ENCODE measurements at regions not wholly inside any gene's neighbourhood (a gene's known extent, or its start where the extent isn't known, plus 50 kb on each side); places are given as distances from the start of the nearest gene placed in this dataset.

- peak; percentile 46 for DNase-seq (ENCODE audit: low read depth)
- TF ChIP-seq CTCF (IDR thresholded peaks at IDR 0.05; ENCODE audit: low read depth, low read length, missing control alignments): no peak
Observed at GRCh38 chr18:51726614-51727013, 529.1 kb upstream of the MEX3C start.

GRCh38 chr18:51727780-51728179 is 530.3 kb upstream of the MEX3C start:
- DNase-seq (ENCODE audit: low read depth): peak; percentile 61
- no peak for TF ChIP-seq CTCF (IDR thresholded peaks at IDR 0.05; ENCODE audit: low read depth, low read length, missing control alignments)
- no peak overlapping the region for H3K4me3 ChIP-seq (ENCODE audit: low read depth, low read length)

More at GRCh38 chr18:51726614-51727013, 529.1 kb upstream of the MEX3C start:
- no peak overlapping the region for H3K4me3 ChIP-seq (ENCODE audit: low read depth, low read length)

GRCh38 chr18:51731070-51731469 is 533.6 kb upstream of the MEX3C start:
- no peak for DNase-seq (ENCODE audit: low read depth)
- no peak overlapping the region for H3K4me3 ChIP-seq (ENCODE audit: low read depth, low read length)
- no peak for TF ChIP-seq CTCF (IDR thresholded peaks at IDR 0.05; ENCODE audit: low read depth, low read length, missing control alignments)

- no peak for DNase-seq (ENCODE audit: low read depth)
- no peak overlapping the region for H3K4me3 ChIP-seq (ENCODE audit: low read depth, low read length)
- TF ChIP-seq CTCF (IDR thresholded peaks at IDR 0.05; ENCODE audit: low read depth, low read length, missing control alignments): no peak
Observed at GRCh38 chr18:51734576-51734975, 537.1 kb upstream of the MEX3C start.

- no peak overlapping the region for H3K4me3 ChIP-seq (ENCODE audit: low read depth, low read length)
- TF ChIP-seq CTCF (IDR thresholded peaks at IDR 0.05; ENCODE audit: low read depth, low read length, missing control alignments): no peak
- no peak for DNase-seq (ENCODE audit: low read depth)
Observed at GRCh38 chr18:51739044-51739666, 541.7 kb upstream of the MEX3C start.

GRCh38 chr18:51751901-51752300 is 554.4 kb upstream of the MEX3C start:
- TF ChIP-seq CTCF (IDR thresholded peaks at IDR 0.05; ENCODE audit: low read depth, low read length, missing control alignments): no peak

GRCh38 chr18:51753365-51754057 is 556.0 kb upstream of the MEX3C start:
- no peak overlapping the region for H3K4me3 ChIP-seq (ENCODE audit: low read depth, low read length)
- no peak for DNase-seq (ENCODE audit: low read depth)
- TF ChIP-seq CTCF (IDR thresholded peaks at IDR 0.05; ENCODE audit: low read depth, low read length, missing control alignments): no peak

More at GRCh38 chr18:51751901-51752300, 554.4 kb upstream of the MEX3C start:
- no peak for DNase-seq (ENCODE audit: low read depth)
- no peak overlapping the region for H3K4me3 ChIP-seq (ENCODE audit: low read depth, low read length)

All from GM12864 (cell line).